Daoy (cell line): ENCODE measurements at regions not wholly inside any gene's neighbourhood (a gene's known extent, or its start where the extent isn't known, plus 50 kb on each side); places are given as distances from the start of the nearest gene placed in this dataset.

Experiments used
- DNase-seq: peaks from one replicate; pipeline ENCODE4 v3.0.0-alpha.2; 2015; ENCODE audit warnings: low read depth

DNA sequence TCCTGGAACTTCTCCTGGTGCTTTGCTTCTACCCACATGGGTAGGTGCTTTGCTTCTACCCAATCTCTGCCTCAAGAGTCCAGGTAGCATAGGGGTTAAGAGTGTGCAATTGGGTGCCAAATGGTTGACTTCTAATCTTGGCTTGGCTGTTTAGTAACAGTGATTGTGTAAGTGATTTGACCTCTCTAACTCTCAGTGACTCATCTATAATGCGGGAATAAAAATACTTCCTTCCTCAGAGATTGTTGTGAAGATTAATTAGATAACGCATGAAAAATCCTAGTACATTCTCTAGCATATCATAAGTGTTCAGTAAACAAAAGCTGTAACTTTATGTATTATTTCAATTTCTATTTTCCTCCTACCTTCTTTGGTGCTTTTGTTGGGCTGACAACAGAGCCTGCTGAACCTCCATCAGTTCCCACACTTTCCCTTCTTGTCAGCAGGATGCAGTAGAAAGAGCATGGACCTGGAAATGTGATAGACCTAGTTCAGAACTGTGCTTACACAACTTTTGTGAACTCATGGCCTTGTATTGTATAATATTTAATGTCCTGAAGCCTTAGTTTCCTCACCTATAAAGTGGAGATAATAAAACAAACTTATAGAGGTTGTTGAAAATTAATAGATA, 72.9 kb upstream of the SMIM36 start:
- no peak for DNase-seq

DNA sequence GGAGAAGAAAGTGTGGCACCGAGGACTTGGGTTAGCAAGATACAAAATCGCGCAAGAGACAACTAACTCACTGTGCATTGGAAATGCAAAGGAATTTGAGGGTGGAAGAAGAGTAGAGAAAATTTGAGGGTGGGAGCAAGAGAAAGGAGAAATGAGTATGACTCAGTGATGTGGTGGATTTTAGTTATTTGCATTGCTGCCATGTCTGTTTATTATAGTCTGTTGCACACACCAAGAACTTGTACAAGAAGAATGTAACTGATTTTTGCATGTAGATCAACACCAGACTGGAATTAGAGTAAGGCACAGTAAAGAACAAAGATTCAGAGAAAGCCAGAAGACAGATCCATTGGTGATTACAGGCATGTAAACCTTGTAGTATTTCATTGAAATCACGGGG, 71.6 kb upstream of the SMIM36 start:
- DNase-seq: no peak

DNA sequence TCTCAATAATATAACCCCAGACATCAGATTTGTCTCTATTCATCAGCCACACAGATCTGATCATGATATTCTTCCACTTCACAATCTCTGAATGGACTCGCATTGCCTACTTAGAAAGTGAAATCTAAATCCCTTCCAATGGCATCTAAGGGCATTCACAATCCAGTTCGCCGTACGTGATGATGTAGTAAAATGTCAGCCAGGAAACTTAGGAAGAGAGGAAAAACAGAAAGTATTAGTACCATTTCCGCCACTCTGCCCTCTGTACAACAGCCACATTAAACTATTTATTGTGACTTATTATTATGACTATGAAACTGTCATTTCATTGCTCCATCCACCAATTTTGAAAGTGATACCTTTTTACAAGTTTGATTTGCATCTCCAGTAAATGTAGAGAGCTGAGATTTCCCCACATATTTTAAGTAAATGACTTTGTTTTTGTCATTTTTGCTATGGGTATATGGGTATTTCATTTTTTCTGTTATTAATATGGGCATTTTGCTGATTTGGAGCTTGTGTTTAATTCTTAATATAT, 69.4 kb upstream of the SMIM36 start:
- no peak for DNase-seq

DNA sequence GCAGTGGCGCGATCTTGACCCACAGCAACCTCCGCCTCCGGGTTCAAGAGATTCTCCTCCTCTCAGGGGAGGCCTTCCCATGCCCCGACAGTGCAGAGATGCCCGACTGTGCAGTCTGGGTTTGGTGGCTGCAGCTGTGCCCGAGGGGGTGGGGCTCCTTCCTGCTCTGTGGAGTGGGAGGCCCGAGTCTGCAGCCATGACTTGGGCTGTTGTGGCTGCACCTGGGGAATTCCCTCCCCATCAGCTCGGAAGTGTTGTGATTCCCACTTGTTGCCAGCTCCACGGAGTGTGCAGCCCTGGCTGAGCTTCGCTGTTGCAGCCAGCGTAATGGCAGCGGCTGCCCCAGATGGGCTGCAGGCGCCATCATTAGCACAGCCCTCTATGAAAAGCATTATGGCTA, 66.4 kb upstream of the SMIM36 start:
- DNase-seq: peak; percentile 80

DNA sequence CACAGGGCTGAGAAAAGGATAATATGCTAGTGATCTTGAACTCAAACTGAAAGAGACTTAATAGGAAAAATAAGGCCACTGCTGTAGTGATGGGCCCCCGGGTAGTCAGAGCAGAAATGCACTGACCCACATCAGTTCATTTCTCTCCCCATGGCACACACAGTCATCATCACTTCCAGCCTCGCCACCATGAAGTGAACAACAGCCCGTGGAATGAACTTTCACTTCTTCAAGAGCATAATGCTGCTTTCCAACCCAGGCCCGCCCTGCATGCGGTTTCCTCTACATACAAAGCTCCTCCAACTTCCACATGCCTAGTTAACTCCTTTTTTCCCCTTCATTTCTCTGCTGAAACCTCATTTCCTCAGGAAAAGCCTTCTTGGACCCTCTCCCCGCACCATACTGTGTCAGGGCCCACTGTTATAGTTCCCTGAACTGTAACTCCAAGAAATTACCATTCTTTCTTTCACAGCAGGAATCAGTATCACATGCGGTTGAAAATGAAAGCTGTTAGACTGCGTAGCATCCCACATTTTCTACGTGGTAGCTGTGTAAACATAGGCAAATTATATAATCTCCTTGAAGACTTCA, 65.8 kb upstream of the SMIM36 start:
- DNase-seq: peak; percentile 73

DNA sequence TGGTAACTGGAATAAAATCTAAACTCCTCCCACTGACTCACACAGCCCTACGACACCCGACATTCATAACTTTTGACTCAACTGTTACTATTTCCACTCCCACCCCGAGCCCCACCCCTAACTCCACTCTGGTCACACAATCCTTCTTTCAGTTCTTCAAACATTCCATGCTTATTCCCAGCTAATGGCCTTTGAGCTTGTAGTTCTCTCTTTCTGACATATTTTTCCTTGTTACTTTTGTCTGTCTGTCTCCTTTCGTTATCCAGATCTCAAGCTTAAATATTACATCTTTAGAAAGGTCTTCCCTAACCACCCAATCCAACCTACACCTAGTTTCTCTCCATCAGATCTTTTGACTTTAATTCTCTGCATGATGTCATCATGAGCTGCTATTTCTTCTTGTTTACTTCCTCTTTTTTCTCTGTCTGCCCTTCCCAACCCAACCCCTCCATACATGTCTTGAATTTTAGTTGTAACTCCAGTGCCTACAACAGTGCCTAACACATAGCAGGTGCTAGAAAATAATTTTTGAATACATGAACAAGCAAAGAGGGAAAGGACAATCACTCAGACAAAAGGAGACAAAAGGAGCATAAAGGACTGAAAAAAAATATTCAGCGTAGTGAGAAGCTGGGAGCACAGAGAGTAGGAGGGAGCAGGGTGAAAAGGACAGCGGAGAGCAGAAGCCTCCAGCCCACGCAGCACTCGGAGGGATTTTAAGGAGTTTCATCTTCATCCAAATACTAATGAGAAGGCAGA, 65.2 kb upstream of the SMIM36 start:
- DNase-seq: peak; percentile 69

DNA sequence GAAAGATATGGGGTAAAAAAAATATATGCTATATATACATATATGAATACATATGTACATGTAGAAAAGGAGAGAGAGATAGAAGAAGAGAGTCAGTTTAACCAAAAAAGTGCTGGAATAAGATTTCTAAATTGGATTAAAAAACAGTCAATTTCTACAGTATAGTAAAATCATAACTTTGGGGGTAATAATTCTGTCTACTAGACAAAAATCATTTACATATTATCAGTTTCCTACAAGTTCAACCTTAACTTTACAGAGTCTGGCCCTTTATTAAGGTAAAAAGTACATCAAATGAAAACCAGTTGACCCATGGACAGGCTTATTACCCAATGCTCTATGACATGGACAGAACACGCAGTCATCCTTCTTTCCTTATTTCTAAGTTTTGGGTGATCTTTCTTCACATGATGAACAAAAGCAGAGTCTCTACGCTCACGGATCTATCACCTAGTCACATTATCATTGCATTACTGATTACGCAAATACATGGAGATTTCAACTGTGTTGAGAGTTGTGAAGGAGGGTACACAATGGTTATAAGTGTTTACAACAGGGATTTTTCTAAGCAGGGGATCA, 63.9 kb upstream of the SMIM36 start:
- no peak for DNase-seq

DNA sequence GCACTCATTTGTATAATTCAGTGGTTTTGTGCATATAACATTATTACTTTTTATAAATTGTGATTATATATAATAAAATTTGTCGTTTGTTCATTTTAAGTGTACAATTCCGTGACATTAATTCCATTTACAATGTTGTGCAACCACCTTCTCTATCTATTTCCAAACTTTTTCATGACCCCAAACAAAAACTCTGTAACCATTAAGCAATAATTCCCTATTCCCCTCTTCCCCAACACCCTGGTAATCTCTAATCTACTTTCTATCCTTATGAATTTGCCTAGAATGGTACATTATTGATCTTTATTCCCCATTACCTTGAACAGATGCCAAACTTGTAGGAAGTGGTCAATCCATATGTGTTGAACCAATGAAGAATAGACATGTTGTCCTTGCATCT, 61.3 kb upstream of the SMIM36 start:
- DNase-seq: no peak

DNA sequence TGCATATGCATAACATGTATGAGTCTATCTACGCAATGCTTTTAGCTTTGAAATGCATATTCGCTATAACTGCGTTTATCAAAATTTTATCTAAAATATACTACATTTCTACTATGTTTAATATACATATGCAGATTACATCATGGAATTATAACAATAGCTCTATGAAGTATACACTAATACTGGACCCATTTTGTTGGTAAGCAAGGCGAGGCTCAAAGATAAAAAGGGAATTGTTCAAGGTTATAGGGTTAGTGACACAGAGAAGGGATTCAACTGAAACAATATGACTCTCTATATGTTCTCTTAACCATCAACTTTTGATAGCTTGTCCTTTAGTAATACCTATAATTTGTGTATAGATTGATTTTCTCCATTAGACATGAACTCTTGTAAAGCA, 60.9 kb upstream of the SMIM36 start:
- DNase-seq: no peak

DNA sequence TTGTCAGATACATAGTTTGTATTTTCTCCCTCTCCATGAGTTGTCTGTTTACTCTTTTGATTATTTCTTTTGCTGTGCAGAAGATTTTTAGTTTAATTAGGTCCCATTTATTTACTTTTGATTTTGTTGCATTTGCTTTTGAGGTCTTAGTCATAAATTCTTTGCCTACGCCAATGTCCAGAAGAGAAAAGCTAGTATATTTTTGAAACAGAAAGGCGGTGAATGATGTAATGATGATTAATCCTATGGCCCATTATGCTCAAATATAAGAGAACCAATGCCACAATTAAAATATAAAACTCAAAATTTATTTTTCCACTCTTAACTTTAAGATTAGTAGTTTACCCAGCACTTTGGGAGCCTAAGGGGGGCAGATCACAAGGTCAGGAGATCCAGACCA, 59.8 kb upstream of the SMIM36 start:
- no peak for DNase-seq

DNA sequence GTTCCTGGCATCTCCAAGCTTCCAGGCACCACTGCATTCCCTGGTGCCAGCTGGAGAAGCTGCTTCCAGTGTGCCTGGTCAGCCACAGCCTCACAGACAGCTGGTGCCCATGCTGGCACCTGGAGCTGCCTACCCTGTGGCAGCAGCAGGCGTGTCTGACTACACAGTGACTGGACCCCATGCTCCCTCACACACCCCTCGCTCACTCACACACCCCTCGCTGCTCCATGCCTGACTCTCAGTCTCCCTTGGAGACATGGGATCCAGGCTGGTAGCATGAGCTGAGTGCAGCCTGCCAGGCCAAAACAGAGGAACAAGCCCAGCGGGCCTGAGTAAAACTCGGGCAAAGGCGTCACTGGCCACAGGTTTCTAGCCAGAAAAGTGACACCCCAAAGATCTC, 59.1 kb upstream of the SMIM36 start:
- no peak for DNase-seq

DNA sequence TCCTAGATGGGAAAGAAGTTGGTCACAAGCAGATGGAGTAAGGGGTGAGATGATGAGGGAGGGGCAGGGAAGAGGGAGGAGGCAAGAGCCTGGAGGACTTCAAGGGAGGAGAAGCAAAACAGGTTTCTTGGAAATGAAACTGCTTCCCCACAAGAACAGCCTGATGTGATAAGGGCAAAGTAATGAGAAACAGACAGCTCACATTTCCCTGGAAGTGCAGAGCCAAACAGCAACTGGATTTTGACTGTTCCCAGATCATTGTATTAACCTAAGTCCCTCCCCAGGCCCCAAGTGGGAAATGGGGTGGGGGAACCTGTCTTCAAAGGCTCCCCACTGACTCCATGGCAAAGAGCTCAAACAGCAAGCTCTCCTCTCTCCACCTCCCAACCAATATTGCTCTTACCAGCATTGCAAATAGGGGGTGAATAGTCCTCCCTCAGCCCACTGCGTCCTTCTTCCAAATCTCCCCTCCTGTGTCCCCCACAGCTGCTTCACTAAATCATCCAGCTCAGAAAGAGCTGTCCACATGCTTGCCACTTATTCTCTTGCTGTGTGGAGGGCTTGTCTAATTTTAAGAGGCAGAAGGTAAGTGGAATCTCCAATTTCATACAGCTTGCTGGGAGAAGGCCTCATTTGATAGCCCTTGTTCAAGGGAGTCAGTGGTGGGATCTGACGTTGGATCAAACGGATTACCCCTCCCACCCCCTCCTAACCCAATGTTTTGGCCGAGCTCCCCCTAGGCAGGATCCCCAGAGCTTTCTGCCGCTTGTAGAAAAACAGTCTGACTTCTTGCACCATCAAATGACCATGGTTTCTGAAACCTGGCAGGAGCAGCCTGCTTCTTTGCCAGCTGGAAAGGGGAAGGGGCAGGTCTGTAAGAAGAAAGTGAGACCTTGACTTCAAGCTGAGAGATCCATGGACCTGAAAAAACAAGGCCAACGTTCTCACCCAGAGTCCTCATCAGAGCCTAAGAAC, 56.3 kb upstream of the SMIM36 start:
- no peak for DNase-seq

DNA sequence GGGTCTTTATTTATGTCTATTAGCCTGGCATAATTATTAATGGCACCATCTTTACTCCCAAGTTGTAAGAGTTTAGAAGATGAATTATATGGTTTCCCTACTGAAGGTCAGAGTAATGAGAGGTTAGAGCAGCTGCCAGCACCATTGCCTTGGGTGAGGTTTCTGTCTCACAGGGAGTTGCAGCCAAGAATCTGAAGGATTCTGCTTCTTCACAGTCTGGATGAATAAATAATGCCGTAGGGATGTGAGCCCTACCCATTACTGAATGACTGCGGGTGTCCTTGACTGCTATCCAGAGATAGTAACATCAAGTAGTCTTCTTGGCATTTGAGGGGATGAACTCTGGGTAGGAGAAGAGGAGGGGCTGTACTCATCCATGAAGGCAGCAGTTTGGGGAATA, 52.8 kb upstream of the SMIM36 start:
- no peak for DNase-seq

DNA sequence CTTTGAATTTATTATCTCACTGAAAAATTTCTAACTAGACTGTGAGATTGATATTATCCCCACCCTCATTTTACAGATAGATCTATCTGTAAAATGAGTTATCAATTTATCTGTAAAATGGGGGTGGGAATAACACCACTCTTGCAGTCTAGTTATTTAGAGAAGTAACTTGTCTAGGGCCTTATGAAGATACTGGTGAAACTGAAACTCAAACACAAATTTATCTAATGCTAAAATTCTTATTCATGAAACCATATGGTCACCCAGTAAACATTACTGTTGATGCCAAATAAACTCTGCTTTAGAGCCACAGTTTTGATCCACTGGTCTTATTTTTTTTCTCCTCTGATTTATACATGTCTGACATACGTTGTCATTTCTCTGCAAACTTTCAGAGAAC, 52.1 kb upstream of the SMIM36 start:
- DNase-seq: no peak

DNA sequence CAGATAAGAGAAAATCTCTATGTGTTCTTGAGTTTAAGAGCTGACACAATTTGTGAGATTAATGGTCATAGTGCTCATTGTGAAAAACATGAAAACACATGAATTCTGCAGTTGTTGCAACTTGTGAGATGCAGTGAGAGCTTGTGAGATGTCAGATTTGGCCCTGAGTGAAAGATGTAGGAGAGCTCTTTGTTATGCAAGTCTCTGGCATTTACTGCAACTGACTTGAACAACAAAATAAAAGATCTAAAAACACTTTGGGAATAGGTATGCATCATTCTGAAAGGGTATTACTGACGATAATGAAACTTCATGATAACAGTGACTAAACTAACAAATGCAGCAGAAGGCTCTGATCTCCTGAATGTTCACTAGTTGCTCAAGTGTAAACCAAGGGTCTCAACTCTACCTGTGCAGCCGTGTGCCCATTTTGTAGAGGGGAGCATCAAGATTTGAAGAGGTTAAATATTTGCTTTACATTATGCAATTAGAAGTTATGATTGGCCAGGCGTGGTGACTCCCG, 50.8 kb upstream of the SMIM36 start:
- DNase-seq: no peak

DNA sequence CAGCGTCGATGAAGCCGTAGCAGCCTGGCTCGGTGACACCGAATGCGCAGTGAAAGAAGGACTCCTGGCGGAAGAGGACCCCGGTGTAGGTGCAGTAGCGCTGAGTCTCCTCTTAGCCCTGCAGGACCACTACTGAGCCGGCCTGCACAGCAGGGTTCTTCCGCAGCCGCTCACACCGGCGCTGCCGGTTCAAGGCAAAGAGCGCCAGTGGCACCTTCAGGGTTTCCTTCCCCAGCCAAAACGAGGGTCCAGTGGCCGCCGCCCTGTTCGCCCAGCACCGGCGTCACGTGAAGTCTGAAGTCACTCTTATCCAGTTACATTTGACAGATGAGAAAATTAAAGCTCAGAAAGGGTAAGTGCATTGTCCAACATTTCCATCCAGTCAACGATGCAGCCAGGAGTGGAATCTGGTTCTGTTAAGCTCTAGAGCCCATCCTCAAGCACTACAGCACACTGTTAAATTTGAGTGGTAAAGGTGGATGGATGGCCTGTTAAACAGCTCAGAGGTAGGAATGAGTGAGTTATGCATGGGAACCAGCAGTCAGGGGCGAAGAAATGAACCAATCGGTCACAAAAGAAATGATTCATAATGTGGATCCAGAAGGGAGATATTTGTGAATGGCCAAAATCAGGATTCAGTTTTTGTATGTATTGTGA, 50.2 kb upstream of the SMIM36 start:
- DNase-seq: no peak
